T-helper 1 cell treated with Interleukin-12 subunit alpha and Interleukin-12 subunit beta and Interleukin-4 antibody, amounts not matched to agents 30 μg/mL and 1 μg/mL, for 36 hours (primary cell): ENCODE measurements at regions not wholly inside any gene's neighbourhood (a gene's known extent, or its start where the extent isn't known, plus 50 kb on each side); places are given as distances from the start of the nearest gene placed in this dataset.
"Not testable (repeated sequence)": the region's sequence is repeated elsewhere in the genome, so short reads cannot be mapped to it uniquely, and the experiment has no call there.

Source experiments
- H3K27ac Mint-ChIP-seq: one replicate; pipeline ENCODE4 v1.8.0; 2021; ENCODE audit warnings: mild to moderate bottlenecking, mixed read lengths
- H3K27me3 Mint-ChIP-seq: one replicate; pipeline ENCODE4 v1.8.0; 2021; ENCODE audit warnings: low read depth, mixed read lengths
- H3K36me3 Mint-ChIP-seq: one replicate; pipeline ENCODE4 v1.8.0; 2021; ENCODE audit warnings: low read depth, mixed read lengths
- H3K4me1 Mint-ChIP-seq: one replicate; pipeline ENCODE4 v1.8.0; 2021; ENCODE audit warnings: low read depth, mixed read lengths
- H3K4me3 Mint-ChIP-seq: one replicate; pipeline ENCODE4 v1.8.0; 2021; ENCODE audit warnings: mild to moderate bottlenecking, moderate library complexity, mixed read lengths
- H3K9me3 Mint-ChIP-seq: one replicate; pipeline ENCODE4 v1.8.0; 2021; ENCODE audit warnings: mixed read lengths

- H3K4me3 Mint-ChIP-seq = no peak overlapping the region
- H3K27ac Mint-ChIP-seq = no peak overlapping the region
- H3K36me3 Mint-ChIP-seq = peaks cover 2% of the 10 kb centered on the region
- H3K4me1 Mint-ChIP-seq = no peaks in the 10 kb centered on the region
- H3K27me3 Mint-ChIP-seq = no peaks in the 10 kb centered on the region
- H3K9me3 Mint-ChIP-seq = peaks cover 12% of the 10 kb centered on the region
Observed at GRCh38 chr6:2344319-2344905, 99.0 kb upstream of the GMDS start.

- Mint-ChIP-seq H3K9me3 (peaks cover 59% of the 10 kb centered on the region), H3K4me3 (no peak overlapping the region), H3K36me3 (peaks cover 10% of the 10 kb centered on the region), H3K27me3 (no peaks in the 10 kb centered on the region), H3K27ac (no peak overlapping the region), H3K4me1 (no peaks in the 10 kb centered on the region)
Observed at GRCh38 chr6:2327591-2327990, 82.2 kb upstream of the GMDS start.

- Mint-ChIP-seq H3K27ac (no peak overlapping the region), H3K27me3 (no peaks in the 10 kb centered on the region), H3K4me1 (no peaks in the 10 kb centered on the region), H3K36me3 (peaks cover 10% of the 10 kb centered on the region), H3K4me3 (no peak overlapping the region), H3K9me3 (peaks cover 60% of the 10 kb centered on the region)
Observed at GRCh38 chr6:2324166-2324953, 79.0 kb upstream of the GMDS start.

GRCh38 chr6:2317498-2317897, 72.1 kb upstream of the GMDS start:
- H3K4me3 Mint-ChIP-seq, H3K4me1 Mint-ChIP-seq, H3K27me3 Mint-ChIP-seq, H3K9me3 Mint-ChIP-seq, H3K36me3 Mint-ChIP-seq, H3K27ac Mint-ChIP-seq: not testable (repeated sequence)

- Mint-ChIP-seq H3K9me3 (no peaks in the 10 kb centered on the region), H3K4me3 (no peak overlapping the region), H3K27ac (no peak overlapping the region), H3K27me3 (no peaks in the 10 kb centered on the region), H3K4me1 (no peaks in the 10 kb centered on the region), H3K36me3 (peaks cover 2% of the 10 kb centered on the region)
Observed at GRCh38 chr6:2314641-2315040, 69.2 kb upstream of the GMDS start.

- Mint-ChIP-seq H3K27ac (no peak overlapping the region), H3K9me3 (peaks cover 1% of the 10 kb centered on the region), H3K4me1 (no peaks in the 10 kb centered on the region), H3K27me3 (no peaks in the 10 kb centered on the region), H3K4me3 (no peak overlapping the region), H3K36me3 (no peaks in the 10 kb centered on the region)
Observed at GRCh38 chr6:2310042-2310441, 64.6 kb upstream of the GMDS start.

- H3K36me3 Mint-ChIP-seq = no peaks in the 10 kb centered on the region
- H3K9me3 Mint-ChIP-seq = peaks cover 7% of the 10 kb centered on the region
- no peaks in the 10 kb centered on the region for H3K27me3 Mint-ChIP-seq
- H3K27ac Mint-ChIP-seq = no peak overlapping the region
- no peak overlapping the region for H3K4me3 Mint-ChIP-seq
- H3K4me1 Mint-ChIP-seq = no peaks in the 10 kb centered on the region
Observed at GRCh38 chr6:2309122-2309521, 63.7 kb upstream of the GMDS start.

GRCh38 chr6:2307799-2308198, 62.4 kb upstream of the GMDS start:
- H3K4me3 Mint-ChIP-seq = no peak overlapping the region
- no peak overlapping the region for H3K27ac Mint-ChIP-seq
- no peaks in the 10 kb centered on the region for H3K4me1 Mint-ChIP-seq

GRCh38 chr6:2305951-2306350, 60.5 kb upstream of the GMDS start:
- Mint-ChIP-seq H3K36me3 (no peaks in the 10 kb centered on the region), H3K9me3 (peaks cover 15% of the 10 kb centered on the region), H3K4me1 (no peaks in the 10 kb centered on the region), H3K27me3 (no peaks in the 10 kb centered on the region), H3K4me3 (no peak overlapping the region), H3K27ac (no peak overlapping the region)

More at GRCh38 chr6:2307799-2308198, 62.4 kb upstream of the GMDS start:
- Mint-ChIP-seq H3K36me3 (no peaks in the 10 kb centered on the region), H3K27me3 (no peaks in the 10 kb centered on the region), H3K9me3 (peaks cover 7% of the 10 kb centered on the region)

GRCh38 chr6:2302482-2302881, 57.1 kb upstream of the GMDS start:
- H3K27me3 Mint-ChIP-seq, H3K4me3 Mint-ChIP-seq, H3K27ac Mint-ChIP-seq, H3K4me1 Mint-ChIP-seq, H3K36me3 Mint-ChIP-seq: not testable (repeated sequence)
- H3K9me3 Mint-ChIP-seq = peaks cover 39% of the 10 kb centered on the region

- Mint-ChIP-seq H3K27ac (no peak overlapping the region), H3K9me3 (peaks cover 65% of the 10 kb centered on the region), H3K4me1 (no peaks in the 10 kb centered on the region), H3K27me3 (no peaks in the 10 kb centered on the region), H3K36me3 (peaks cover 3% of the 10 kb centered on the region), H3K4me3 (no peak overlapping the region)
Observed at GRCh38 chr6:2296781-2297180, 51.4 kb upstream of the GMDS start.
